Testis (tissue), 2 donors: ENCODE measurements at regions not wholly inside any gene's neighbourhood (a gene's known extent, or its start where the extent isn't known, plus 50 kb on each side); places are given as distances from the start of the nearest gene placed in this dataset.

Experiments used
- POLR2A ChIP-seq: fragments of 450-650 bp; IDR thresholded peaks from one replicate; pipeline ENCODE4 v1.6.1; 2017; ENCODE audit warnings: antibody characterized with exemption, mild to moderate bottlenecking, moderate library complexity
- TF ChIP-seq, protein P1 (sequence below), 3 experiments: fragments of 450-650 bp in 2 of 3; fragments of 200-600 bp in 1 of 3; sonication (generic) in 1 of 3; IDR thresholded peaks; one replicate each; pipeline ENCODE4 v1.5.1; 2016 to 2019; ENCODE audit warnings: antibody characterized with exemption in 3 of 3, mild to moderate bottlenecking in 2 of 3, moderate library complexity in 1 of 3

DNA sequence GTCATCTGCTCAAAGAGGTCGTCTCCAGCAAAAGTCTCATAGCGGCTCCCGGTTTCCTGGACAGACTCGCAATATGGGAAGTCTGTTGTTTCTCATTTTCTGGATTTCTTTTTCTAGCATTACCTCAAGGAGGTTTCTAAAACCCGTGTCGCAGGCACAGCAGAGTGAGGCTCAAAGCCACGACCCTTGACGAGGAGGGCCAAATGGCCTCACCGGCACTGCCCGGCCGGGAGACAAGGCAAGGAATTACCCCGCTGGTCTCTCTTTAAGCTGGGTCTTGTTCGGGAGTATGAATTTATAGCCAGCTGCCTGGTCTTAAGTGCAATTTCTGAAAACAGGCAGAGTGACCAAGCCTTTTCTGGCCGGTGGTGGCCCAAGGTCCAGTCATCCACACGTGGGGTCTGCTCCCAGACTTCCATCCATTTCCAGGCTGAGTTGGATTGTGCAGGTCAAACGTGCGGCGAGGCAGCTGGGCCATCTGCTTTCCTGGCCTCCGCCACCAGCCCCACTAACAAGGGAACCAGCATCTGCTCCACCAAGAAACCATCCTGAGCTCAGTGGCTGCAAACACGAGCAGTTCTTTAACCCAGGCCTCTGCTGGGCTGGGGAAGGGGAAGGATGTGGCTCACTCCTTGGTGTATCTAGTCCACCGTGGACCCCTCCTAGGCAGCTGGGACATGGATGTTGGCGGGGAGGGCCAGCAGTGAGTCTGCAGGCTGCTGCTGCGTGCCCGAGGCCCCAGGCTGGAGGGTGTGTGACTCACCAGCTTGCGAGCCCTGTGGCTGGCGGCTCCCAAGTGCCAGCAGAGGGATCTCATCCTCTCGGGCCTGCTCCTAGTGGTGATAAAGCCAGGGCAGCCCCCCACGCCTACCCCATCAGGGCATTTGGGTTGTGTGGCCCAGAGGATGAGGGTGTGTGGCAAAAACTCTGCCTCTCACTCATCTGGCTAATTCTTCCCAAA lies 55.6 kb upstream of the COL5A1 start:
- TF ChIP-seq, protein P1, sequence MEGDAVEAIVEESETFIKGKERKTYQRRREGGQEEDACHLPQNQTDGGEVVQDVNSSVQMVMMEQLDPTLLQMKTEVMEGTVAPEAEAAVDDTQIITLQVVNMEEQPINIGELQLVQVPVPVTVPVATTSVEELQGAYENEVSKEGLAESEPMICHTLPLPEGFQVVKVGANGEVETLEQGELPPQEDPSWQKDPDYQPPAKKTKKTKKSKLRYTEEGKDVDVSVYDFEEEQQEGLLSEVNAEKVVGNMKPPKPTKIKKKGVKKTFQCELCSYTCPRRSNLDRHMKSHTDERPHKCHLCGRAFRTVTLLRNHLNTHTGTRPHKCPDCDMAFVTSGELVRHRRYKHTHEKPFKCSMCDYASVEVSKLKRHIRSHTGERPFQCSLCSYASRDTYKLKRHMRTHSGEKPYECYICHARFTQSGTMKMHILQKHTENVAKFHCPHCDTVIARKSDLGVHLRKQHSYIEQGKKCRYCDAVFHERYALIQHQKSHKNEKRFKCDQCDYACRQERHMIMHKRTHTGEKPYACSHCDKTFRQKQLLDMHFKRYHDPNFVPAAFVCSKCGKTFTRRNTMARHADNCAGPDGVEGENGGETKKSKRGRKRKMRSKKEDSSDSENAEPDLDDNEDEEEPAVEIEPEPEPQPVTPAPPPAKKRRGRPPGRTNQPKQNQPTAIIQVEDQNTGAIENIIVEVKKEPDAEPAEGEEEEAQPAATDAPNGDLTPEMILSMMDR (IDR thresholded peaks at IDR 0.05) = no peak
- no peak for TF ChIP-seq POLR2A
